ENCODE measurements at regions not wholly inside any gene's neighbourhood (a gene's known extent, or its start where the extent isn't known, plus 50 kb on each side); places are given as distances from the start of the nearest gene placed in this dataset.

DNA sequence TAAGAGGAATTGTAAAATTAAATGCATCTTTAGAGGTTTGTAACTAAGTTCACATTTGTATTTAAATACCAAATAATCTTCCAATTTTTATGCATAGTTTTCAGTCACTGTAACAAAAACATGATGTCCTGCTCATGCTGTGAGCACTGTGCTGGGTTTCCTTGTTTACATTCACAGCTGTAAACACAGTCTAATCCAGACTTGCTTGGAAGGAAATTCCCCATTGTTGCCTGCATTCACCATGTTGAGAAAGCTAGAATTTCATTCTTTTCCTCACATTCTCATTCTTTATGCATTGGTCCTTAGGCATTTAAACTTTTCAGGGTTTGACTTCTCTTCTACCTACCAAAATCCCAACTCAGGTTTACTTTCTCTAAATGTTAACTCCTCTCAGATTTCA, 242.0 kb upstream of the TBX18 start:
- TF ChIP-seq CTCF (IDR thresholded peaks at IDR 0.05) (no peak), EZH2 (IDR thresholded peaks at IDR 0.05; ENCODE audit: borderline replicate concordance, insufficient read depth, low read depth, low read length, poor library complexity, severe bottlenecking) (no peak)

Measured in B cell (primary cell).